K562 (cell line): ENCODE measurements at regions not wholly inside any gene's neighbourhood (a gene's known extent, or its start where the extent isn't known, plus 50 kb on each side); places are given as distances from the start of the nearest gene placed in this dataset.
A peak's percentile ranks its signal among the peaks of the same experiment; 100 is the strongest.

Experiments used
- ATAC-seq: fragments of 200-7000 bp; cut with Tn5 transposase; 3 replicates; pipeline ENCODE4 v1.9.1; 2020; ENCODE audit warnings: moderate library complexity
- BruUV-seq: library from RNA; stranded (reverse); fragments of 400-500 nt; replicated peaks from 2 replicates; lab custom pipeline; 2021; lab: Mats Ljungman, UMichigan
- CTCF ChIA-PET: fragments of 300-600 bp; formaldehyde crosslinking; extraction: SDS; loops from one replicate; lab custom pipeline; 2021; ENCODE audit warnings: low intra/inter-chr PET ratio; lab: Yijun Ruan, JAX
- POLR2A ChIA-PET: fragments of 300-600, 350-650 bp; sonication (Branson Sonifier 250); formaldehyde crosslinking; extraction: SDS; loops from one replicate; lab custom pipeline; 2021; ENCODE audit warnings: antibody characterized with exemption, inconsistent platforms; lab: Yijun Ruan, JAX
- DNase-seq, 4 experiments: peaks; one replicate each; pipeline versions ENCODE4 v3.0.0 to v3.0.0-alpha.2; 2011 to 2018; ENCODE audit warnings: low spot score in 3 of 4, mixed read lengths in 3 of 4; ENCODE audit errors: extremely low read depth in 1 of 4
- FAIRE-seq: peaks from 2 replicates; lab custom pipeline; 2011; peaks lifted over from hg19 to GRCh38; lab: Jason Lieb, UNC
- H2AFZ ChIP-seq: 2 replicates; pipeline ENCODE4 v1.6.0; 2011; ENCODE audit warnings: low read depth, low read length, control low read depth, inconsistent platforms
- H3K27ac ChIP-seq: fragments of 200-600 bp; 3 replicates; pipeline ENCODE4 v1.8.0; 2011; ENCODE audit warnings: low read depth, mild to moderate bottlenecking, control low read depth, inconsistent platforms, low read length, moderate library complexity, mixed read lengths; ENCODE audit errors: extremely low read depth
- H3K27me3 ChIP-seq, 2 experiments: fragments of 300-600 bp in 1 of 2; 2 replicates in 1 of 2; 3 replicates in 1 of 2; pipeline versions ENCODE4 v1.6.0 to v1.8.0; 2011; ENCODE audit warnings: inconsistent platforms in 2 of 2, low read length in 2 of 2, mild to moderate bottlenecking in 1 of 2, mixed read lengths in 1 of 2, moderate library complexity in 1 of 2; ENCODE audit not compliant: control insufficient read depth in 2 of 2, insufficient read depth in 2 of 2
- H3K36me3 ChIP-seq: fragments of 300-600 bp; 3 replicates; pipeline ENCODE4 v1.8.0; 2011; ENCODE audit warnings: mild to moderate bottlenecking, low read length, inconsistent platforms; ENCODE audit not compliant: control insufficient read depth, insufficient read depth
- H3K4me1 ChIP-seq, 2 experiments: fragments of 200-600 bp in 1 of 2; replicated peaks in 1 of 2; 2 replicates in 1 of 2; 3 replicates in 1 of 2; pipeline versions ENCODE4 v1.5.1 to v1.8.0; 2011; ENCODE audit warnings: inconsistent platforms in 2 of 2, low read length in 2 of 2, mild to moderate bottlenecking in 1 of 2, mixed read lengths in 1 of 2, moderate library complexity in 1 of 2; ENCODE audit not compliant: control insufficient read depth in 2 of 2, insufficient read depth in 2 of 2
- H3K4me2 ChIP-seq: 2 replicates; pipeline ENCODE4 v1.6.1; 2011; ENCODE audit warnings: low read length, control low read depth, inconsistent platforms, mixed read lengths; ENCODE audit not compliant: insufficient read depth
- H3K4me3 ChIP-seq: fragments of 200-600 bp; sonication (generic), shearing (Covaris generic); 2 replicates; pipeline ENCODE4 v1.5.1; 2016; ENCODE audit warnings: control low read depth, inconsistent platforms
- H3K79me2 ChIP-seq: fragments of 200-600 bp; 3 replicates; pipeline ENCODE4 v1.8.0; 2011; ENCODE audit warnings: low read length, inconsistent platforms; ENCODE audit not compliant: control insufficient read depth, insufficient read depth
- H3K9ac ChIP-seq, 2 experiments: 2 replicates each; pipeline versions ENCODE4 v1.6.0 to v1.6.1; 2011; ENCODE audit warnings: low read depth in 2 of 2, low read length in 2 of 2, control low read depth in 1 of 2, inconsistent platforms in 1 of 2, mild to moderate bottlenecking in 1 of 2, mixed read lengths in 1 of 2; ENCODE audit not compliant: insufficient read depth in 1 of 2
- H3K9me1 ChIP-seq: one replicate; pipeline ENCODE4 v1.6.0; 2011; ENCODE audit warnings: inconsistent platforms, mild to moderate bottlenecking, low read length, moderate library complexity; ENCODE audit not compliant: control insufficient read depth, insufficient read depth
- H3K9me3 ChIP-seq: replicated peaks from 2 replicates; pipeline ENCODE4 v1.5.1; 2011; ENCODE audit warnings: low read depth, low read length, inconsistent platforms; ENCODE audit not compliant: control insufficient read depth, insufficient read depth
- H4K20me1 ChIP-seq: replicated peaks from 2 replicates; pipeline ENCODE4 v1.6.1; 2011; ENCODE audit warnings: low read length, inconsistent platforms, mixed read lengths; ENCODE audit not compliant: control insufficient read depth, insufficient read depth
- ATF7 ChIP-seq: fragments of 450-650 bp; IDR thresholded peaks from 2 replicates; pipeline ENCODE4 v1.7.1; 2014; ENCODE audit warnings: mild to moderate bottlenecking, moderate library complexity
- BCL6 ChIP-seq: fragments of 250-450 bp; sonication (Bioruptor Pico); IDR thresholded peaks from 2 replicates; pipeline ENCODE4 v1.4.0; 2020
- BHLHE40 ChIP-seq: IDR thresholded peaks from 2 replicates; pipeline ENCODE4 v1.6.1; 2011; ENCODE audit warnings: low read length, improper control_type of control experiment
- CTCFL ChIP-seq: IDR thresholded peaks from 2 replicates; pipeline ENCODE4 v1.6.1; 2011; ENCODE audit warnings: borderline replicate concordance, low read depth, mild to moderate bottlenecking, moderate library complexity, low read length; ENCODE audit not compliant: insufficient read depth, poor library complexity, severe bottlenecking
- DEAF1 ChIP-seq: fragments of 450-650 bp; formaldehyde crosslinking; IDR thresholded peaks from 2 replicates; pipeline ENCODE4 v1.4.0; 2020; ENCODE audit warnings: mild to moderate bottlenecking, moderate library complexity
- HES1 ChIP-seq: fragments of 450-650 bp; IDR thresholded peaks from 2 replicates; pipeline ENCODE4 v1.6.1; 2016; ENCODE audit warnings: low read depth, mild to moderate bottlenecking, moderate library complexity
- REST ChIP-seq, 2 experiments: fragments of 450-650 bp; formaldehyde crosslinking in 1 of 2; IDR thresholded peaks; 2 replicates each; pipeline versions ENCODE4 v1.4.0 to v1.6.1; 2014 to 2020; ENCODE audit warnings: mild to moderate bottlenecking in 2 of 2, borderline replicate concordance in 1 of 2, low read depth in 1 of 2
- SMC3 ChIP-seq: conservative IDR thresholded peaks from 2 replicates; pipeline ENCODE4 v1.6.1; 2011; ENCODE audit warnings: low read depth, low read length, improper control_type of control experiment; ENCODE audit not compliant: insufficient read depth
- WGBS: fragments of 100-300 bp; shearing (Covaris generic); methylation state at CpG from one replicate; pipeline ENCODE4 v1.1.6; 2016; ENCODE audit warnings: low coverage, mixed read lengths; ENCODE audit not compliant: insufficient coverage; ENCODE audit errors: missing lambda C conversion rate; 5-methylcytosine and 5-hydroxymethylcytosine counted together
- in situ Hi-C: fragments of 300-500 bp; cut with MboI; formaldehyde crosslinking; loops from 4 replicates; pipeline ENCODE4 v1.15.0; 2018; ENCODE audit warnings: inconsistent platforms, mixed read lengths
- intact Hi-C: fragments of 100-400 bp; cut with micrococcal nuclease; formaldehyde crosslinking; loops from 2 replicates; pipeline ENCODE4 v1.14.2; 2022

- Histone ChIP-seq H3K27me3 (no peaks in the 10 kb centered on the region), H3K9ac (no peak overlapping the region), H3K4me3 (no peak overlapping the region), H3K36me3 (no peaks in the 10 kb centered on the region), H4K20me1 (no peaks in the 10 kb centered on the region), H3K79me2 (no peaks in the 10 kb centered on the region), H2AFZ (no peak overlapping the region), H3K9me1 (no peaks in the 10 kb centered on the region), H3K9me3 (no peaks in the 10 kb centered on the region), H3K4me2 (no peak overlapping the region), H3K27ac (no peak overlapping the region), H3K4me1 (no peaks in the 10 kb centered on the region)
- intact Hi-C loops = loop anchor here (2.0 to 10.0 kb wide), 3 partner anchors 279 to 463 kb away; no protein-coding TSS in a partner anchor
- WGBS = 42% methylated on average over 1 of the region's 1 CpG
- ChIA-PET POLR2A (no interaction called here), CTCF (interaction anchor here (0.6 to 0.8 kb wide), 3 partner anchors 426 to 455 kb away, joined by 4 to 5 read pairs (median 5); no protein-coding TSS in a partner anchor)
- BruUV-seq = no TSS peak
- DNase-seq (peak; percentile 12 to 42 (median 23)), FAIRE-seq (peak; percentile 35), ATAC-seq (peak; percentile 72)
- in situ Hi-C loops = no loop called here
- peak; percentile 32; the same call in 1 of the 2 replicates for TF ChIP-seq REST (IDR thresholded peaks at IDR 0.05; ENCODE audit: borderline replicate concordance)
- TF ChIP-seq REST (CRISPR knock-in tag; IDR thresholded peaks at IDR 0.05; ENCODE audit: low read depth) = no peak
- peak; percentile 39; the same call in 1 of the 2 replicates for TF ChIP-seq DEAF1 (CRISPR knock-in tag)
- peak; percentile 47 for TF ChIP-seq CTCFL
- TF ChIP-seq BHLHE40 = no peak
- 0 out of 2 replicates have a peak, but pooled peaks have one; percentile 25 for TF ChIP-seq SMC3
- TF ChIP-seq ATF7 = no peak
- TF ChIP-seq HES1 = no peak
- TF ChIP-seq BCL6 = no peak
These were observed 127.6 kb upstream of the SPOPL start for GRCh38 chr2:138373993-138374408.
